ENCODE measurements at regions not wholly inside any gene's neighbourhood (a gene's known extent, or its start where the extent isn't known, plus 50 kb on each side); places are given as distances from the start of the nearest gene placed in this dataset.
"Not testable (repeated sequence)": the region's sequence is repeated elsewhere in the genome, so short reads cannot be mapped to it uniquely, and the experiment has no call there.

GRCh38 chrX:39264023-39264422, 462.8 kb downstream of the MID1IP1 start:
- Histone ChIP-seq H3K36me3 (ENCODE audit: control insufficient read depth, insufficient read depth, low read length) (no peaks in the 10 kb centered on the region), H3K4me1 (ENCODE audit: control insufficient read depth, insufficient read depth, low read length, poor library complexity, severe bottlenecking) (no peaks in the 10 kb centered on the region), H3K9me3 (ENCODE audit: control insufficient read depth, low read length) (no peaks in the 10 kb centered on the region), H3K27me3 (replicated peaks; ENCODE audit: control insufficient read depth, insufficient read depth, low read length, poor library complexity, severe bottlenecking) (no peaks in the 10 kb centered on the region), H3K27ac (ENCODE audit: insufficient read depth, low read length, poor library complexity, severe bottlenecking) (no peak overlapping the region), H3K4me3 (ENCODE audit: insufficient read depth, low read depth, low read length, poor library complexity, severe bottlenecking) (no peak overlapping the region)
- DNase-seq, result no peak

- H3K27ac ChIP-seq (ENCODE audit: insufficient read depth, low read length, poor library complexity, severe bottlenecking), result no peak overlapping the region
- no peaks in the 10 kb centered on the region for H3K36me3 ChIP-seq (ENCODE audit: control insufficient read depth, insufficient read depth, low read length)
- no peaks in the 10 kb centered on the region for H3K27me3 ChIP-seq (replicated peaks; ENCODE audit: control insufficient read depth, insufficient read depth, low read length, poor library complexity, severe bottlenecking)
- no peak overlapping the region for H3K4me3 ChIP-seq (ENCODE audit: insufficient read depth, low read depth, low read length, poor library complexity, severe bottlenecking)
- no peaks in the 10 kb centered on the region for H3K4me1 ChIP-seq (ENCODE audit: control insufficient read depth, insufficient read depth, low read length, poor library complexity, severe bottlenecking)
- no peaks in the 10 kb centered on the region for H3K9me3 ChIP-seq (ENCODE audit: control insufficient read depth, low read length)
- DNase-seq, result no peak
These were observed 465.9 kb downstream of the MID1IP1 start for GRCh38 chrX:39267176-39267575.

GRCh38 chrX:39268207-39268606, 466.9 kb downstream of the MID1IP1 start:
- Histone ChIP-seq H3K4me3 (ENCODE audit: insufficient read depth, low read depth, low read length, poor library complexity, severe bottlenecking) (no peak overlapping the region), H3K27ac (ENCODE audit: insufficient read depth, low read length, poor library complexity, severe bottlenecking) (no peak overlapping the region), H3K36me3 (ENCODE audit: control insufficient read depth, insufficient read depth, low read length) (no peaks in the 10 kb centered on the region), H3K27me3 (replicated peaks; ENCODE audit: control insufficient read depth, insufficient read depth, low read length, poor library complexity, severe bottlenecking) (no peaks in the 10 kb centered on the region), H3K9me3 (ENCODE audit: control insufficient read depth, low read length) (no peaks in the 10 kb centered on the region), H3K4me1 (ENCODE audit: control insufficient read depth, insufficient read depth, low read length, poor library complexity, severe bottlenecking) (no peaks in the 10 kb centered on the region)
- no peak for DNase-seq

GRCh38 chrX:39275500-39276068, 474.3 kb downstream of the MID1IP1 start:
- DNase-seq, result no peak
- no peaks in the 10 kb centered on the region for H3K4me1 ChIP-seq (ENCODE audit: control insufficient read depth, insufficient read depth, low read length, poor library complexity, severe bottlenecking)
- no peaks in the 10 kb centered on the region for H3K27me3 ChIP-seq (replicated peaks; ENCODE audit: control insufficient read depth, insufficient read depth, low read length, poor library complexity, severe bottlenecking)
- H3K27ac ChIP-seq (ENCODE audit: insufficient read depth, low read length, poor library complexity, severe bottlenecking), result no peak overlapping the region
- H3K36me3 ChIP-seq (ENCODE audit: control insufficient read depth, insufficient read depth, low read length), result no peaks in the 10 kb centered on the region
- no peaks in the 10 kb centered on the region for H3K9me3 ChIP-seq (ENCODE audit: control insufficient read depth, low read length)
- no peak overlapping the region for H3K4me3 ChIP-seq (ENCODE audit: insufficient read depth, low read depth, low read length, poor library complexity, severe bottlenecking)

- H3K4me3 ChIP-seq (ENCODE audit: insufficient read depth, low read depth, low read length, poor library complexity, severe bottlenecking); H3K27ac ChIP-seq (ENCODE audit: insufficient read depth, low read length, poor library complexity, severe bottlenecking); H3K9me3 ChIP-seq (ENCODE audit: control insufficient read depth, low read length); H3K4me1 ChIP-seq (ENCODE audit: control insufficient read depth, insufficient read depth, low read length, poor library complexity, severe bottlenecking); H3K36me3 ChIP-seq (ENCODE audit: control insufficient read depth, insufficient read depth, low read length); H3K27me3 ChIP-seq (replicated peaks; ENCODE audit: control insufficient read depth, insufficient read depth, low read length, poor library complexity, severe bottlenecking); DNase-seq: not testable (repeated sequence)
These were observed 476.6 kb downstream of the MID1IP1 start for GRCh38 chrX:39277685-39278390.

GRCh38 chrX:39283239-39283638, 482.0 kb downstream of the MID1IP1 start:
- no peak for DNase-seq
- Histone ChIP-seq H3K27ac (ENCODE audit: insufficient read depth, low read length, poor library complexity, severe bottlenecking) (no peak overlapping the region), H3K4me1 (ENCODE audit: control insufficient read depth, insufficient read depth, low read length, poor library complexity, severe bottlenecking) (no peaks in the 10 kb centered on the region), H3K4me3 (ENCODE audit: insufficient read depth, low read depth, low read length, poor library complexity, severe bottlenecking) (no peak overlapping the region), H3K9me3 (ENCODE audit: control insufficient read depth, low read length) (no peaks in the 10 kb centered on the region), H3K36me3 (ENCODE audit: control insufficient read depth, insufficient read depth, low read length) (no peaks in the 10 kb centered on the region), H3K27me3 (replicated peaks; ENCODE audit: control insufficient read depth, insufficient read depth, low read length, poor library complexity, severe bottlenecking) (no peaks in the 10 kb centered on the region)

- Histone ChIP-seq H3K27me3 (replicated peaks; ENCODE audit: control insufficient read depth, insufficient read depth, low read length, poor library complexity, severe bottlenecking) (no peaks in the 10 kb centered on the region), H3K4me3 (ENCODE audit: insufficient read depth, low read depth, low read length, poor library complexity, severe bottlenecking) (no peak overlapping the region), H3K27ac (ENCODE audit: insufficient read depth, low read length, poor library complexity, severe bottlenecking) (no peak overlapping the region), H3K4me1 (ENCODE audit: control insufficient read depth, insufficient read depth, low read length, poor library complexity, severe bottlenecking) (no peaks in the 10 kb centered on the region), H3K9me3 (ENCODE audit: control insufficient read depth, low read length) (no peaks in the 10 kb centered on the region), H3K36me3 (ENCODE audit: control insufficient read depth, insufficient read depth, low read length) (no peaks in the 10 kb centered on the region)
- no peak for DNase-seq
These were observed 487.3 kb downstream of the MID1IP1 start for GRCh38 chrX:39288592-39288991.

- no peak overlapping the region for H3K27ac ChIP-seq (ENCODE audit: insufficient read depth, low read length, poor library complexity, severe bottlenecking)
- DNase-seq, result no peak
- no peaks in the 10 kb centered on the region for H3K4me1 ChIP-seq (ENCODE audit: control insufficient read depth, insufficient read depth, low read length, poor library complexity, severe bottlenecking)
- no peak overlapping the region for H3K4me3 ChIP-seq (ENCODE audit: insufficient read depth, low read depth, low read length, poor library complexity, severe bottlenecking)
- H3K9me3 ChIP-seq (ENCODE audit: control insufficient read depth, low read length), result no peaks in the 10 kb centered on the region
- H3K36me3 ChIP-seq (ENCODE audit: control insufficient read depth, insufficient read depth, low read length), result no peaks in the 10 kb centered on the region
- H3K27me3 ChIP-seq (replicated peaks; ENCODE audit: control insufficient read depth, insufficient read depth, low read length, poor library complexity, severe bottlenecking), result no peaks in the 10 kb centered on the region
These were observed 488.6 kb downstream of the MID1IP1 start for GRCh38 chrX:39289827-39290226.

GRCh38 chrX:39293203-39293602, 491.9 kb downstream of the MID1IP1 start:
- Histone ChIP-seq H3K9me3 (ENCODE audit: control insufficient read depth, low read length) (no peaks in the 10 kb centered on the region), H3K4me1 (ENCODE audit: control insufficient read depth, insufficient read depth, low read length, poor library complexity, severe bottlenecking) (no peaks in the 10 kb centered on the region), H3K27ac (ENCODE audit: insufficient read depth, low read length, poor library complexity, severe bottlenecking) (no peak overlapping the region), H3K36me3 (ENCODE audit: control insufficient read depth, insufficient read depth, low read length) (no peaks in the 10 kb centered on the region), H3K27me3 (replicated peaks; ENCODE audit: control insufficient read depth, insufficient read depth, low read length, poor library complexity, severe bottlenecking) (no peaks in the 10 kb centered on the region), H3K4me3 (ENCODE audit: insufficient read depth, low read depth, low read length, poor library complexity, severe bottlenecking) (no peak overlapping the region)
- DNase-seq, result no peak

- Histone ChIP-seq H3K9me3 (ENCODE audit: control insufficient read depth, low read length) (no peaks in the 10 kb centered on the region), H3K4me3 (ENCODE audit: insufficient read depth, low read depth, low read length, poor library complexity, severe bottlenecking) (no peak overlapping the region), H3K36me3 (ENCODE audit: control insufficient read depth, insufficient read depth, low read length) (no peaks in the 10 kb centered on the region), H3K27ac (ENCODE audit: insufficient read depth, low read length, poor library complexity, severe bottlenecking) (no peak overlapping the region), H3K4me1 (ENCODE audit: control insufficient read depth, insufficient read depth, low read length, poor library complexity, severe bottlenecking) (no peaks in the 10 kb centered on the region), H3K27me3 (replicated peaks; ENCODE audit: control insufficient read depth, insufficient read depth, low read length, poor library complexity, severe bottlenecking) (no peaks in the 10 kb centered on the region)
- no peak for DNase-seq
These were observed 495.2 kb downstream of the MID1IP1 start for GRCh38 chrX:39296472-39296871.
